NB4 (cell line): ENCODE measurements at regions not wholly inside any gene's neighbourhood (a gene's known extent, or its start where the extent isn't known, plus 50 kb on each side); places are given as distances from the start of the nearest gene placed in this dataset.

ENCODE experiments used
- CTCF ChIP-seq: IDR thresholded peaks from one replicate; pipeline ENCODE4 v1.5.1; 2012; ENCODE audit warnings: low read depth, low read length
- MYC ChIP-seq: IDR thresholded peaks from 2 replicates; pipeline ENCODE4 v1.6.1; 2011; ENCODE audit warnings: low read depth, low read length
- POLR2A ChIP-seq: IDR thresholded peaks from 2 replicates; pipeline ENCODE4 v1.6.1; 2011; ENCODE audit warnings: mild to moderate bottlenecking; ENCODE audit not compliant: insufficient read length; ENCODE audit errors: extremely low read depth

- TF ChIP-seq CTCF (no peak), POLR2A (no peak), MYC (no peak)
These were observed 214.0 kb downstream of the ZC3H11B start for GRCh38 chr1:219398815-219399396.
